Adrenal gland (tissue), 5 donors: ENCODE measurements at regions not wholly inside any gene's neighbourhood (a gene's known extent, or its start where the extent isn't known, plus 50 kb on each side); places are given as distances from the start of the nearest gene placed in this dataset.

Source experiments
- POLR2A ChIP-seq, 2 donors: fragments of 450-650 bp; IDR thresholded peaks; one replicate each; pipeline ENCODE4 v1.6.1; 2017; ENCODE audit warnings: antibody characterized with exemption in 2 of 2, mild to moderate bottlenecking in 2 of 2, moderate library complexity in 1 of 2
- TF ChIP-seq, protein P1 (sequence below), 6 experiments: fragments of 450-650 bp in 4 of 6; fragments of 200-600 bp in 2 of 6; sonication (generic) in 1 of 6; IDR thresholded peaks; 1 replicate in 5 of 6; 2 replicates in 1 of 6; pipeline versions ENCODE4 v1.5.1 to v1.8.0; 2016 to 2021; ENCODE audit warnings: antibody characterized with exemption in 6 of 6, mild to moderate bottlenecking in 2 of 6, moderate library complexity in 1 of 6
- donor health status: DM: no; HTN: no; CAD: no.

DNA sequence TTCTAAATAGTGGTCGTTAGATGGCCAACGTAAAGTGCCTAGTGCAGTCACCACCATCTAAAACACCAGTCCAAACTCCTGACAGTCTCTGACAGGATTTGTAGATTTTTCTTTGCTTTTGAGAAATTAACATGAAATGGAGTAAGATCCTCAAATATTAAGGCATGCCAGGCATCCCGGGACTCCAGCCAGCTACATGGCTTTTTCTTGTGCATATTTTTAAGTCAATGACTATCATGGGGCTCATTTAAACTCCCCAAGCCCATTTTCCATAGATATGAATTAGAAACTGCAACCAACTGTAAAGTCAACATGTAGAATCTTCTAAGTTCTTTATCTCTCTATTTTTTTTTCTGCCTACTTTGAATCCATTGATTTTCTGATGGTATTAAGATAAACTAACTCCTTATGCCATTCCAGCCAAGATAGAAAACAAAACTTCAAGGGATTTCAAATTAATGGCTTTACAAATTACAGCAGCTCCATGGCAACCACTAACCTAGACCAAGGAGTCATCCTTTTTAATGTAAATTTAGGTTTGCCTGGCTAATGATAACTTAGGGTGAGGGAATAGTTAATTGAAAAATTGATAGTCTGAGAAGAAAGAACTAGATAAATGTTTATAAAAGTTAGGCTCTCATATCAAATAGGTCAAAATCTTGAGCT lies 764.1 kb upstream of the NXPH2 start:
- TF ChIP-seq, protein P1, sequence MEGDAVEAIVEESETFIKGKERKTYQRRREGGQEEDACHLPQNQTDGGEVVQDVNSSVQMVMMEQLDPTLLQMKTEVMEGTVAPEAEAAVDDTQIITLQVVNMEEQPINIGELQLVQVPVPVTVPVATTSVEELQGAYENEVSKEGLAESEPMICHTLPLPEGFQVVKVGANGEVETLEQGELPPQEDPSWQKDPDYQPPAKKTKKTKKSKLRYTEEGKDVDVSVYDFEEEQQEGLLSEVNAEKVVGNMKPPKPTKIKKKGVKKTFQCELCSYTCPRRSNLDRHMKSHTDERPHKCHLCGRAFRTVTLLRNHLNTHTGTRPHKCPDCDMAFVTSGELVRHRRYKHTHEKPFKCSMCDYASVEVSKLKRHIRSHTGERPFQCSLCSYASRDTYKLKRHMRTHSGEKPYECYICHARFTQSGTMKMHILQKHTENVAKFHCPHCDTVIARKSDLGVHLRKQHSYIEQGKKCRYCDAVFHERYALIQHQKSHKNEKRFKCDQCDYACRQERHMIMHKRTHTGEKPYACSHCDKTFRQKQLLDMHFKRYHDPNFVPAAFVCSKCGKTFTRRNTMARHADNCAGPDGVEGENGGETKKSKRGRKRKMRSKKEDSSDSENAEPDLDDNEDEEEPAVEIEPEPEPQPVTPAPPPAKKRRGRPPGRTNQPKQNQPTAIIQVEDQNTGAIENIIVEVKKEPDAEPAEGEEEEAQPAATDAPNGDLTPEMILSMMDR (IDR thresholded peaks at IDR 0.05): no peak
- no peak for TF ChIP-seq POLR2A (IDR thresholded peaks at IDR 0.05)
